Vagina (tissue), 2 donors: ENCODE measurements at regions not wholly inside any gene's neighbourhood (a gene's known extent, or its start where the extent isn't known, plus 50 kb on each side); places are given as distances from the start of the nearest gene placed in this dataset.

Experiments
- CTCF ChIP-seq, 3 experiments: fragments of 450-650 bp in 2 of 3; fragments of 200-600 bp in 1 of 3; sonication (generic) in 1 of 3; IDR thresholded peaks; one replicate each; pipeline ENCODE4 v1.5.1; 2017 to 2019; ENCODE audit warnings: antibody characterized with exemption in 3 of 3, mild to moderate bottlenecking in 2 of 3, moderate library complexity in 2 of 3
- POLR2A ChIP-seq, 2 donors: fragments of 450-650 bp; IDR thresholded peaks; one replicate each; pipeline ENCODE4 v1.6.1; 2017; ENCODE audit warnings: antibody characterized with exemption in 2 of 2, mild to moderate bottlenecking in 2 of 2, moderate library complexity in 2 of 2

- TF ChIP-seq CTCF (IDR thresholded peaks at IDR 0.05) (no peak), POLR2A (IDR thresholded peaks at IDR 0.05) (no peak)
These were observed 374.1 kb upstream of the HTR1E start for GRCh38 chr6:86563197-86563596.
